ENCODE measurements at regions not wholly inside any gene's neighbourhood (a gene's known extent, or its start where the extent isn't known, plus 50 kb on each side); places are given as distances from the start of the nearest gene placed in this dataset.

DNA sequence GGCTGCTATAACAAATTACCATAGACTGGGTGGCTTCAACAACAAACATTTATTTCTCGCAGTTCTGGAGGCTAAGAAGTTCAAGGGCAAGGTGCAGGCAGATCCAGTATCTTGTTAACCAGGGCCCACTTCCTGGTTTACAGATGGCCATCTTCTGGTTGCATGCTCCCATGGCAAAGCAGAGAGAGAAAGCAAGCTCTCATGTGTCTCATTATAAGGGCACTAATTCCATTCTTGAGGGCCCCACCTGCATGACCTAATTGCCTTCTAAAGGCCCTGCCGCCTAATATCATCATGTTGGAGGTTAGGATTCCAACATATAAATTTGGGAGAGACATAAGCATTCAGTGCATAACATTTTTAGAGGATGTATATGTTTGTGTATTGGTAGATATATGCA, 280.1 kb upstream of the TMPO start:
- Mint-ChIP-seq H3K27ac (no peak overlapping the region), H3K27me3 (peaks cover 2% of the 10 kb centered on the region), H3K4me1 (no peaks in the 10 kb centered on the region), H3K4me3 (no peak overlapping the region), H3K36me3 (ENCODE audit: low read depth) (no peaks in the 10 kb centered on the region), H3K9me3 (ENCODE audit: low read depth) (peaks cover 4% of the 10 kb centered on the region)
- DNase-seq = no peak
- POLR2A ChIA-PET = no interaction called here
- CTCF ChIA-PET = no interaction called here
- no peak for ATAC-seq
- intact Hi-C loops (cut with DNase I, micrococcal nuclease) = no loop called here

DNA sequence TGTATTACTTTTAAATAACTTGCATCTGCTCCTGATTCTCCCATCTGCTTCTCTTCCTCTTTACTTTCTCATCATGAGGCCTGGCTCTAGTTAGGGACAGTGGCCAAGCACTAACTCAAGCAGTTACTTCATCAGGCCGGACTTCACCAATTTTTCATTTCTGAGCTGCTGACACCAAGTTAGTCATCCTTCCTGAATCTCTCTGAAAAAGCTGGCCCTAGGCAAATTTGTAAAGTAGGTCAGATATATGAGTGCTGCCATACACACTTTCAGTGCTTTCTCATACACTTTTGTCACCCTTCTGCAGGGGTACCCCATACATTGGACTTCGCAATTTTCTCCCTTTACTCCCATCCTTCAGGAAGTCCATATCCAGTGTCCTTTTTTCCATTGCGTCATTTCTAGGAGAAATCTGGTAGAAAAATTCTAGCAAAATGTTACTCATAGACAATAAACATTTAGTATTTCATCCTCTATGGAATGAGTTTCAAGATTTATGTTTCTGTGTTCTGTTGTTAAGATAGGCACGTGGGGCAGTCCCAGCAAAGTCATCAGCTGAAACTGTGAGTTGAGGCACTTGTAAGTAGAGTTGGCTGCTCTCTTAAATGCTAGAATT, 276.8 kb upstream of the TMPO start:
- DNase-seq (no peak), ATAC-seq (no peak)
- no peak overlapping the region for H3K27ac Mint-ChIP-seq
- no peak overlapping the region for H3K4me3 Mint-ChIP-seq
- no peaks in the 10 kb centered on the region for H3K4me1 Mint-ChIP-seq
- CTCF ChIA-PET = no interaction called here
- H3K9me3 Mint-ChIP-seq (ENCODE audit: low read depth) = peaks cover 4% of the 10 kb centered on the region
- H3K27me3 Mint-ChIP-seq = peaks cover 2% of the 10 kb centered on the region
- POLR2A ChIA-PET = no interaction called here
- H3K36me3 Mint-ChIP-seq (ENCODE audit: low read depth) = no peaks in the 10 kb centered on the region
- intact Hi-C loops (cut with DNase I, micrococcal nuclease) = no loop called here

DNA sequence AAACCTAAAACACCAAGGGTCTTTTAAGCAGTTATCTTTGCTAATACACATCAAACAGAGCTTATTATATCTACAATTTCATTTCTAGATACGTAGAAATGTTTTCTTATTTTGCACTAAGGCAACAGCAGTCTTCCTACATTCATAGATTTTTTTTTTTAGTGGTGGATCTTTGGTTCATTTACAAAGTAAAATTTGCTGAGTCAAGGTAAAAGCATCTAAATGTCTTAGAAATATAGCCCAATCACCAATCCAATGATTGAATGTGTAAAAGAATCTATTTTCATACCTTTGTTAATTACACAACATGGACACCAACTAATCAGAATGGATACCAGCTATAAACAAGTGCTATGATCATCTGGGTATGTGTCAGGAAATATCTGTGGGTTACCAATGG, 272.2 kb upstream of the TMPO start:
- no peak overlapping the region for H3K27ac Mint-ChIP-seq
- POLR2A ChIA-PET = no interaction called here
- intact Hi-C loops (cut with DNase I, micrococcal nuclease) = no loop called here

DNA sequence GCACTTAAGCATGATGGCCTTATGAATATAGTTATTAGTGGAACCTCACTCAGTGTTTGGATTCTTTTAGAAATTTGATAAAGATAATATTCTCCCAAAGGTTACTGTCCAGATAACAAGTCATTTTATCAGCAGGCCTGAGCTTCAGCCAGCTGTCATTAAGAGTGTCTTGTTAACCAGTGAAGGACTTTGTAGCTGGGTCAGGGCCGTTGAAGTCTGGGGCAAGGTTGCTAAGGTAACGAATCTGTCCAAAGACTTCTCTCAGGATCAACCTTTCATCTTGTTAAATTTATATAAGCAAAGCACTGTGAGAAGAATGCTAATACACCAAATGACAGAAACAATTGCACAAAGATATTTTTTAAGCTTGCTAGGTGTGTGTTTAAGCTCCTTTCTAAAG, 271.3 kb upstream of the TMPO start:
- intact Hi-C loops (cut with DNase I, micrococcal nuclease) = no loop called here
- Mint-ChIP-seq H3K9me3 (ENCODE audit: low read depth) (no peaks in the 10 kb centered on the region), H3K36me3 (ENCODE audit: low read depth) (no peaks in the 10 kb centered on the region), H3K27me3 (no peaks in the 10 kb centered on the region), H3K27ac (no peak overlapping the region), H3K4me1 (no peaks in the 10 kb centered on the region), H3K4me3 (no peak overlapping the region)
- CTCF ChIA-PET = no interaction called here
- no peak for ATAC-seq
- POLR2A ChIA-PET = no interaction called here
- DNase-seq = no peak

More for the DNA sequence above, 272.2 kb upstream of the TMPO start:
- no peaks in the 10 kb centered on the region for H3K4me1 Mint-ChIP-seq
- no peaks in the 10 kb centered on the region for H3K9me3 Mint-ChIP-seq (ENCODE audit: low read depth)
- no peak for DNase-seq
- CTCF ChIA-PET = no interaction called here
- H3K36me3 Mint-ChIP-seq (ENCODE audit: low read depth) = no peaks in the 10 kb centered on the region
- ATAC-seq = no peak
- no peaks in the 10 kb centered on the region for H3K27me3 Mint-ChIP-seq
- H3K4me3 Mint-ChIP-seq = no peak overlapping the region

DNA sequence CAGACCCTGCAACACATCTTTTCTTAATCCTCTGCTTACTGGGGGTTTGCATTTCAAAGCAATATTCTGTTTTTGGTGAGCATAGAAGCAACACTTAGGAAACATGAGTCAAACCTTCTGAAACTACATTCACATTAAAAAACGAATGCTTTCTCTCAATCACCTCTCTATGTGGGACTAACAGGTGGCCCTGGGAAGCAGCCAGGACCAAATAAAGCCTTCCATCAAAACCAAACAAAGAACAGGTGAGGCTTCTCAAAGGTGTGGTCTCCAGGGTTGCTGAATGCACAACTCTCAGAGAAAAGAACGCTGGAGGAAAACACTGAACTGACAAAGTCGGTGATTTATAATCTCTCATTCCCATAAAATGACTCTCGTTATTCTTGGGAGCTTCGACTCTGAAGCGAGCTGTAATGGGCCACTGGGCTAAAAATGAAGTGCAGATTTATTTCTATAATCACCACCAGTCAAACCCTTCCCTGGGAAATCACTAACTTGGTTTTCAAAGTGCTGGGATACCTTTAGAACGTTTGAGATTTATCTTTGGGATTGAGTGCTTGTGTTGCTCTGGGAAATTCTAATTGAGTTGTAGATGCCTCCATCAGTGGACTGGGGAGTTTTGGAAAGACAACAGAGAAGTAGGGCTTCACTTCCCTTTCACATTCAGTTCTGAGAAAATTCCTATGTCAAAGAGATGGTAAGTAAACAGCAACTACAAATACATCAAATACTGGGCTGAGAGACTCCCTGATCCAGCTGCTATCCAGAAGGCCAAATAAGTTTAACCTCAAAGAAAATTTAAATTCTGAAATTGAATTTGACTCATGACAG, 262.0 kb upstream of the TMPO start:
- no peak for ATAC-seq
- peaks cover 4% of the 10 kb centered on the region for H3K27me3 Mint-ChIP-seq
- H3K4me1 Mint-ChIP-seq = no peaks in the 10 kb centered on the region
- no peak for DNase-seq
- ChIA-PET CTCF (no interaction called here), POLR2A (no interaction called here)
- no peak overlapping the region for H3K27ac Mint-ChIP-seq
- H3K9me3 Mint-ChIP-seq (ENCODE audit: low read depth) = no peaks in the 10 kb centered on the region
- H3K4me3 Mint-ChIP-seq = no peak overlapping the region
- H3K36me3 Mint-ChIP-seq (ENCODE audit: low read depth) = no peaks in the 10 kb centered on the region
- intact Hi-C loops (cut with DNase I, micrococcal nuclease) = no loop called here

DNA sequence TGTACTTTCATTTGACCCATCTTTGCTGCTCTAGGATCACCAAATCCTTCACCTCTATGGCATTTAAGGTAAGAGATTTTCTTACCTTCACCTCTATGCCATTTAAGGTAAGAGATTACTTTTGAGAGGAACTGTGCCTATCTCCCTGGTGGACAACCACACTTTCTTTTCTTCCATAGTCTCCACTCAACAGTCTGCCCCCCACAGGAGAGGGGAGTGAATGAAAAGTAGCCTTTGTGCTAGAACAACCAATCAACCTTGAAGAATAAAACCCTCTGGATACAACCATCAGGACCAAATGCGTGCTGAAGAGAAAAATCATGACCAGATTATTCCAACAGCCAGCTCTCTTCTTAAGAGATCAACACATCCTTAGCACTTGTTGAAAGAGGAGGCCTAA, 258.6 kb upstream of the TMPO start:
- intact Hi-C loops (cut with DNase I, micrococcal nuclease) = no loop called here
- Mint-ChIP-seq H3K4me1 (no peaks in the 10 kb centered on the region), H3K36me3 (ENCODE audit: low read depth) (no peaks in the 10 kb centered on the region), H3K4me3 (no peak overlapping the region), H3K27me3 (peaks cover 4% of the 10 kb centered on the region), H3K9me3 (ENCODE audit: low read depth) (no peaks in the 10 kb centered on the region), H3K27ac (no peak overlapping the region)
- CTCF ChIA-PET = no interaction called here
- DNase-seq (no peak), ATAC-seq (no peak)
- POLR2A ChIA-PET = no interaction called here

DNA sequence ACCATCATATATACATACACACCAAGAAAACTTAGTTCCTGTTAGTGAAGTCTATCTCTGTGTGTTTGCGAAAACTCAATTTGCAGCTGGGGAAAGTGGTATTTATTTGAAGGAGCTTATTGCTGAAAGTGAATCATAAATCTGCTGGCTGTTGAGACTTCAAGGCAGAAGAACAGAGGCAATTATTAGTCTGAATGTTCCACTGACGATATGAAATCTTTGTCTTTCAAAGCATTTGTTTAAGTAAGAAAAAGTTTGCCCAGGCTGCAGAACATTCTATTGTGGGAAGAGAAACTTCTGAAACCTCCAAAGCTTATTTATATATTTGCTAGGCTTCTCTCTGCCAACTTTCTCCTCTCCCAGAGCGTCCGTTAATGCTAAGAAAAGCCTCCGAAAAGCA, 255.7 kb upstream of the TMPO start:
- Mint-ChIP-seq H3K4me3 (no peak overlapping the region), H3K27ac (no peak overlapping the region), H3K36me3 (ENCODE audit: low read depth) (no peaks in the 10 kb centered on the region), H3K9me3 (ENCODE audit: low read depth) (no peaks in the 10 kb centered on the region), H3K4me1 (no peaks in the 10 kb centered on the region), H3K27me3 (peaks cover 5% of the 10 kb centered on the region)
- ATAC-seq (no peak), DNase-seq (no peak)
- intact Hi-C loops (cut with DNase I, micrococcal nuclease) = no loop called here
- ChIA-PET POLR2A (no interaction called here), CTCF (interaction anchor here (1.5 kb wide), 1 partner anchor 10 kb away, joined by 4 read pairs; no protein-coding TSS in a partner anchor)

DNA sequence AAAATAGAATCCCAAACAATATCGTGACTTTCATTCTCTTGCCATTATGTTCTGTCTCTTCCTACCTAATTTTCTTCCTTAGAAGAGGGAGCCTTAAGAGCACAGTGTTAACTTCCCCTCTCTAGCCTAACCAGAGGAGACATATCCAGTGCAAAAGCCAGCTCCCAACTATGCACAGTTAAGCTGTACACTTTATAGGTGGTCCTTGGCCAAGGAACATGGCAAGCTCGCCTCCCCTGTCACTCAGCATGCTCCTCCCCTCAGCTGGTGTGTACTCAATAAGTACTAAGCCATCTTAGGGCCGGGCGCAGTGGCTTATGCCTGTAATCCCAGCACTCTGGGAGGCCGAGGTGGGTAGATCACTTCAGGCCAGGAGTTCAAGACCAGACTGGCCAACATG, 255.1 kb upstream of the TMPO start:
- intact Hi-C loops (cut with DNase I, micrococcal nuclease) = no loop called here
- ChIA-PET CTCF (interaction anchor here (1.5 kb wide), 1 partner anchor 10 kb away, joined by 4 read pairs; no protein-coding TSS in a partner anchor), POLR2A (no interaction called here)
- ATAC-seq = no peak
- Mint-ChIP-seq H3K4me3 (no peak overlapping the region), H3K36me3 (ENCODE audit: low read depth) (no peaks in the 10 kb centered on the region), H3K27ac (no peak overlapping the region), H3K9me3 (ENCODE audit: low read depth) (no peaks in the 10 kb centered on the region), H3K27me3 (peaks cover 5% of the 10 kb centered on the region), H3K4me1 (no peaks in the 10 kb centered on the region)
- DNase-seq = no peak

DNA sequence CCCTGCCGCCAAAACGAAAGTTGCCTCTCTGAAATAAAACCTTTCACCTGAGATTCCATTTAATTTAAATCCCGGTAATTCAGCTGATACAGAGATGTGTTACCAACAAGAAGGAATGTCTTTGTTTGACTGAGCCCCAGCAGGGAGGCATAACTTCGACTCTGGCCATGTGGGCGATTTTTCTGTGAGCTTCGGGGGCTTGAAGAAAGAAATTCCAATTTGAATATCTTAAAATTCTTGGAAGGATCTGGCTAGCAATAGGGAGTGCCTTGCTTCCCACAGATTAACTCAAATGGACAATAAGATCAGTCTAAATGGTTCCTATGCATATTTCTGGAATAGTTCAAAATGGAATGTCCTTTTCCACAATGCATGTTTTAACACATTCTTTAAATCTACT, 252.5 kb upstream of the TMPO start:
- Mint-ChIP-seq H3K9me3 (ENCODE audit: low read depth) (peaks cover 3% of the 10 kb centered on the region), H3K27ac (no peak overlapping the region), H3K4me3 (no peak overlapping the region), H3K4me1 (no peaks in the 10 kb centered on the region), H3K27me3 (peaks cover 13% of the 10 kb centered on the region), H3K36me3 (ENCODE audit: low read depth) (no peaks in the 10 kb centered on the region)
- DNase-seq (no peak), ATAC-seq (no peak)
- intact Hi-C loops (cut with DNase I, micrococcal nuclease) = no loop called here
- ChIA-PET POLR2A (no interaction called here), CTCF (no interaction called here)

DNA sequence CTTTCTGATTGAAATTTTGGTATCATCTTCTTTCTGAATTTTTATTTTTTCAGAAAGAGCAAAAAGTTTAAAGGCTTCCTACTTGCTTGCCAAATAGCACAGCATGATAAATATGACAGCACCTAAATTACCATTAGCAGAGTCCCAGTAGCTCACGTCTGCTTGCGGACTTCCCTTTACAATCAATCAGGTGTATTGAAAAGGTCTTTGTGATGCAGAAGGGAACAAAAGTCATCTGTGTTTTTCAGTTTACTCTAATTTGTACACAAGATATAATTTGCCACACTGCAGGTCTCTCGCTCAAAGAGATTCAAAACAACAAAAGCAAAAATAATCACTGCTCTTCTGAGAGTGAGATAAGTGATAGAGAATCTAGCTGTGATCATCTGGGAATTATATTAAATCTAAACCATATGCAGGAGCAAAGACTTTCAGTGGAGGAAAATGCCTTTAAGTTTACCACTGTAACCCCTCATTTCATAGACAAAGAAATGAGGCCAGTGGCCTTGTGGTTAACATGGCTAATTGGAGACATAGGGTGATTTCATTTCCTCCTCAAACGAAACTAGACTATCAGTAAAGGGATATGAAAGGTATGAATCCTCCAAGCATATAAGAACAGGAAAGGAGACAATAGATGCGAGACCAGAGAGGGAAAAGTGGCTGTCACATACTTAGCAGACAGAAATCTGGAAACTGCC, 240.8 kb upstream of the TMPO start:
- ChIA-PET POLR2A (no interaction called here), CTCF (no interaction called here)
- intact Hi-C loops (cut with DNase I, micrococcal nuclease) = no loop called here
- no peak overlapping the region for H3K4me3 Mint-ChIP-seq
- H3K9me3 Mint-ChIP-seq (ENCODE audit: low read depth) = no peaks in the 10 kb centered on the region
- no peak overlapping the region for H3K27ac Mint-ChIP-seq
- ATAC-seq = no peak
- DNase-seq = no peak
- H3K36me3 Mint-ChIP-seq (ENCODE audit: low read depth) = no peaks in the 10 kb centered on the region
- no peaks in the 10 kb centered on the region for H3K4me1 Mint-ChIP-seq
- H3K27me3 Mint-ChIP-seq = no peaks in the 10 kb centered on the region

DNA sequence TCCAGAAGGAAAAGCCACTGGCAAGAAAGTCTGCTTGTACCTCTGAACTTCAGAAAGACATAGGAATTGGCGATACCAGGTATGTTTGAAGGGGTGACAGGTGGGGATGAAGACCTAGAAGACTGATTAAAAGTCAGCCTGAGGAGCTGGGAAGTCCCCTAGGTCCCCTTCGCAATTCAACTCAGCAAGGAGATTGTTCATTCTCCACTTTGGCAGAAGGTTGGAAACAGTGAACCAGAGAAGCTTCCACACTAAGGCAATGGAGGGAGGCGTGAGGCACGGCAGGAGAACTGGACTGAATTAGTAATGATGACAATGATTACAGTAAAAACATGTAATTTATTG, 240.3 kb upstream of the TMPO start:
- CTCF ChIA-PET = no interaction called here

DNA sequence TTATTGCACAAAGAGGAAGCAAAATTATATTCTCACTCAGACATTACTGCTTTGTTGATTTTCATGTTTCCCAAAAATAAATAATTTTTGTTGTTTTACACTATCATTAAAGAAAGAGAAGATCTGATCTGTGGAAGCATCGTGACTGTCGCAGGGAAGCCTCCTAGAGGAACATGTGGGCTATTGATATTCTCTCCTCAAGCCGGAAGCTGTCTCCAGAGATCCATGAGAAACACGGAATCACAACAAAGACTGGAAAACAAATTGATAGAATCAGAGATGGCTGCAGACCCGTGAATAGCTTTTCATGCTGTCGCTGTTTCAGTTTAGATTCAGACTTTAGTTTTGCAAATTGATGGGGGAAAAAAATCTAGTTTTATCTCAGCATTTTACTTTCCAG, 235.2 kb upstream of the TMPO start:
- CTCF ChIA-PET = no interaction called here
- POLR2A ChIA-PET = no interaction called here
- Mint-ChIP-seq H3K27ac (no peak overlapping the region), H3K9me3 (ENCODE audit: low read depth) (no peaks in the 10 kb centered on the region), H3K4me1 (no peaks in the 10 kb centered on the region), H3K27me3 (peaks cover 3% of the 10 kb centered on the region), H3K36me3 (ENCODE audit: low read depth) (no peaks in the 10 kb centered on the region), H3K4me3 (no peak overlapping the region)
- intact Hi-C loops (cut with DNase I, micrococcal nuclease) = no loop called here
- ATAC-seq = no peak
- DNase-seq = no peak

More for the DNA sequence above, 240.3 kb upstream of the TMPO start:
- ATAC-seq = no peak
- intact Hi-C loops (cut with DNase I, micrococcal nuclease) = no loop called here
- no peaks in the 10 kb centered on the region for H3K4me1 Mint-ChIP-seq
- no peaks in the 10 kb centered on the region for H3K36me3 Mint-ChIP-seq (ENCODE audit: low read depth)
- H3K27ac Mint-ChIP-seq = no peak overlapping the region
- no peaks in the 10 kb centered on the region for H3K9me3 Mint-ChIP-seq (ENCODE audit: low read depth)
- POLR2A ChIA-PET = no interaction called here
- H3K27me3 Mint-ChIP-seq = no peaks in the 10 kb centered on the region
- H3K4me3 Mint-ChIP-seq = no peak overlapping the region
- no peak for DNase-seq
